ENCODE measurements at regions not wholly inside any gene's neighbourhood (a gene's known extent, or its start where the extent isn't known, plus 50 kb on each side); places are given as distances from the start of the nearest gene placed in this dataset.

- no peak overlapping the region for H3K4me3 ChIP-seq (replicated peaks; ENCODE audit: low read depth, low read length)
- no peak for TF ChIP-seq CTCF (IDR thresholded peaks at IDR 0.05; ENCODE audit: insufficient read depth, low read length, poor library complexity, severe bottlenecking)
- H3K36me3 ChIP-seq (ENCODE audit: control insufficient read depth, insufficient read depth, low read length): no peaks in the 10 kb centered on the region
- no peaks in the 10 kb centered on the region for H3K27me3 ChIP-seq (replicated peaks; ENCODE audit: control insufficient read depth, insufficient read depth, low read length)
- DNase-seq (ENCODE audit: extremely low read depth, insufficient read length): no peak
Measured at GRCh38 chr12:58441483-58441882, 478.8 kb downstream of the LRIG3 start.

- TF ChIP-seq CTCF (IDR thresholded peaks at IDR 0.05; ENCODE audit: insufficient read depth, low read length, poor library complexity, severe bottlenecking): peak; percentile 67
- no peak for DNase-seq (ENCODE audit: extremely low read depth, insufficient read length)
- H3K27me3 ChIP-seq (replicated peaks; ENCODE audit: control insufficient read depth, insufficient read depth, low read length): no peaks in the 10 kb centered on the region
- H3K4me3 ChIP-seq (replicated peaks; ENCODE audit: low read depth, low read length): no peak overlapping the region
- H3K36me3 ChIP-seq (ENCODE audit: control insufficient read depth, insufficient read depth, low read length): no peaks in the 10 kb centered on the region
Measured at GRCh38 chr12:58443273-58443980, 476.9 kb downstream of the LRIG3 start.

GRCh38 chr12:58443981-58444371 is 476.3 kb downstream of the LRIG3 start:
- no peak overlapping the region for H3K4me3 ChIP-seq (replicated peaks; ENCODE audit: low read depth, low read length)
- H3K36me3 ChIP-seq (ENCODE audit: control insufficient read depth, insufficient read depth, low read length): no peaks in the 10 kb centered on the region
- TF ChIP-seq CTCF (IDR thresholded peaks at IDR 0.05; ENCODE audit: insufficient read depth, low read length, poor library complexity, severe bottlenecking): no peak
- DNase-seq (ENCODE audit: extremely low read depth, insufficient read length): no peak
- no peaks in the 10 kb centered on the region for H3K27me3 ChIP-seq (replicated peaks; ENCODE audit: control insufficient read depth, insufficient read depth, low read length)

- H3K27me3 ChIP-seq (replicated peaks; ENCODE audit: control insufficient read depth, insufficient read depth, low read length): no peaks in the 10 kb centered on the region
- DNase-seq (ENCODE audit: extremely low read depth, insufficient read length): no peak
- no peak for TF ChIP-seq CTCF (IDR thresholded peaks at IDR 0.05; ENCODE audit: insufficient read depth, low read length, poor library complexity, severe bottlenecking)
- no peak overlapping the region for H3K4me3 ChIP-seq (replicated peaks; ENCODE audit: low read depth, low read length)
- H3K36me3 ChIP-seq (ENCODE audit: control insufficient read depth, insufficient read depth, low read length): no peaks in the 10 kb centered on the region
Measured at GRCh38 chr12:58450868-58451482, 469.3 kb downstream of the LRIG3 start.

GRCh38 chr12:58452546-58452945 is 467.8 kb downstream of the LRIG3 start:
- Histone ChIP-seq H3K27me3 (replicated peaks; ENCODE audit: control insufficient read depth, insufficient read depth, low read length) (no peaks in the 10 kb centered on the region), H3K36me3 (ENCODE audit: control insufficient read depth, insufficient read depth, low read length) (no peaks in the 10 kb centered on the region), H3K4me3 (replicated peaks; ENCODE audit: low read depth, low read length) (no peak overlapping the region)
- TF ChIP-seq CTCF (IDR thresholded peaks at IDR 0.05; ENCODE audit: insufficient read depth, low read length, poor library complexity, severe bottlenecking): no peak
- DNase-seq (ENCODE audit: extremely low read depth, insufficient read length): no peak

All from GM06990 (cell line).